OCI-LY7 (cell line): ENCODE measurements at regions not wholly inside any gene's neighbourhood (a gene's known extent, or its start where the extent isn't known, plus 50 kb on each side); places are given as distances from the start of the nearest gene placed in this dataset.

Experiments
- BruUV-seq: library from RNA; stranded (reverse); fragments of 400-500 nt; replicated peaks from 2 replicates; lab custom pipeline; 2021; lab: Mats Ljungman, UMichigan
- CTCF ChIA-PET: fragments of 300-600 bp; sonication (Branson Sonifier 250); formaldehyde crosslinking; loops from one replicate; lab custom pipeline; 2022; ENCODE audit warnings: antibody characterized with exemption; ENCODE audit not compliant: unreplicated experiment; lab: Charles Lee
- POLR2A ChIA-PET: fragments of 300-600 bp; sonication (Branson Sonifier 250); formaldehyde crosslinking; loops from one replicate; lab custom pipeline; 2022; ENCODE audit warnings: antibody characterized with exemption; lab: Charles Lee
- DNase-seq: peaks from one replicate; pipeline ENCODE4 v3.0.0-alpha.2; 2015; ENCODE audit warnings: low spot score
- H2AFZ ChIP-seq: fragments of 200-600 bp; sonication (generic), shearing (Covaris generic); 2 replicates; pipeline ENCODE4 v1.6.1; 2014; ENCODE audit warnings: mild to moderate bottlenecking, antibody characterized with exemption, low read length, moderate library complexity
- H3K27ac ChIP-seq: fragments of 200-600 bp; sonication (generic); 2 replicates; pipeline ENCODE4 v1.5.1; 2014; ENCODE audit warnings: mixed run types, low read depth, mild to moderate bottlenecking, moderate library complexity, low read length, inconsistent platforms; ENCODE audit not compliant: poor library complexity, severe bottlenecking
- H3K36me3 ChIP-seq: fragments of 200-600 bp; sonication (generic); 2 replicates; pipeline ENCODE4 v1.6.1; 2014; ENCODE audit warnings: mild to moderate bottlenecking, antibody characterized with exemption, low read length, moderate library complexity, mixed read lengths; ENCODE audit not compliant: insufficient read depth
- H3K4me1 ChIP-seq: fragments of 200-600 bp; sonication (generic); 2 replicates; pipeline ENCODE4 v1.5.1; 2014; ENCODE audit warnings: mild to moderate bottlenecking, low read length; ENCODE audit not compliant: insufficient read depth, poor library complexity, severe bottlenecking
- H3K4me2 ChIP-seq: fragments of 200-600 bp; sonication (generic); 2 replicates; pipeline ENCODE4 v1.6.1; 2014; ENCODE audit warnings: mild to moderate bottlenecking, low read length
- H3K4me3 ChIP-seq: fragments of 200-600 bp; sonication (generic); 2 replicates; pipeline ENCODE4 v1.5.1; 2014; ENCODE audit warnings: mild to moderate bottlenecking, low read depth, low read length; ENCODE audit not compliant: poor library complexity, severe bottlenecking
- H3K79me2 ChIP-seq: fragments of 200-600 bp; sonication (generic); 2 replicates; pipeline ENCODE4 v1.6.1; 2016; ENCODE audit warnings: low read depth, mild to moderate bottlenecking, low read length, moderate library complexity, mixed read lengths; ENCODE audit not compliant: insufficient read depth
- H3K9me2 ChIP-seq: fragments of 200-600 bp; sonication (generic); 2 replicates; pipeline ENCODE4 v1.6.1; 2016; ENCODE audit warnings: mild to moderate bottlenecking, low read length, mixed read lengths; ENCODE audit not compliant: insufficient read depth
- H3K9me3 ChIP-seq: fragments of 200-600 bp; sonication (generic); 2 replicates; pipeline ENCODE4 v1.6.1; 2014; ENCODE audit warnings: mild to moderate bottlenecking, mixed run types, low read length, mixed read lengths
- H4K20me1 ChIP-seq: fragments of 200-600 bp; sonication (generic); 2 replicates; pipeline ENCODE4 v1.6.1; 2014; ENCODE audit warnings: mild to moderate bottlenecking, antibody characterized with exemption, low read length, moderate library complexity, mixed read lengths; ENCODE audit not compliant: insufficient read depth
- EZH2phosphoT487 ChIP-seq: fragments of 200-600 bp; sonication (generic); IDR thresholded peaks from 2 replicates; pipeline ENCODE4 v1.6.1; 2018; ENCODE audit warnings: low read depth, borderline replicate concordance, mild to moderate bottlenecking, mixed run types, antibody characterized with exemption, low read length, moderate library complexity, mixed read lengths
- intact Hi-C: fragments of 100-400 bp; cut with micrococcal nuclease; formaldehyde crosslinking; loops from one replicate; pipeline ENCODE4 v1.10.0; 2022; ENCODE audit not compliant: unreplicated experiment
- TF ChIP-seq, protein P1 (sequence below): fragments of 200-600 bp; sonication (generic); conservative IDR thresholded peaks from 2 replicates; pipeline ENCODE4 v1.5.1; 2014; ENCODE audit warnings: mild to moderate bottlenecking, antibody characterized with exemption, low read length, moderate library complexity, mixed read lengths

DNA sequence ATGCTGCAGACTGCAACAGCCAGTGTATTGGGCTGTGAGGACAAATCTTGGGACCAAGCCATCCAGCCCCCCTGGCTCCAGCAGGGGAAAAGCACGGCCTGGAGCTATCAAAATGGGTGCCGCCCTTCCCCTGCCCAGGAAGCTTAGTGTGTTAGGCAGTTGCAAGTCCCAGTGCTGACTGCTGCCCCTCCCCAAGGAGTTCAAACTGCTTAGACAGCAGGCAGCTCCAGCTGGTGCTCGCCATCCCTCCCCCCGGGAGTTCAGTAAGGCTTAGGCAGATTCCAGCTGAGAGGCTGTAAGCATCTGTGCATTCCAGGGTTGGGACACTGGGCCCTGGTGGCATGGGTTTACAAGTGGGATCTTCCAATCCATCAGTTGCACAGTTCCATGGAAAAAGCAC lies 579.6 kb upstream of the NR5A2 start:
- Histone ChIP-seq H2AFZ (no peak overlapping the region), H4K20me1 (no peaks in the 10 kb centered on the region), H3K79me2 (no peaks in the 10 kb centered on the region), H3K9me2 (no peaks in the 10 kb centered on the region), H3K27ac (no peak overlapping the region), H3K4me1 (no peaks in the 10 kb centered on the region), H3K9me3 (no peaks in the 10 kb centered on the region), H3K4me3 (no peak overlapping the region), H3K36me3 (no peaks in the 10 kb centered on the region), H3K4me2 (no peak overlapping the region)
- intact Hi-C loops = no loop called here
- CTCF ChIA-PET = no interaction called here
- TF ChIP-seq, protein P1, sequence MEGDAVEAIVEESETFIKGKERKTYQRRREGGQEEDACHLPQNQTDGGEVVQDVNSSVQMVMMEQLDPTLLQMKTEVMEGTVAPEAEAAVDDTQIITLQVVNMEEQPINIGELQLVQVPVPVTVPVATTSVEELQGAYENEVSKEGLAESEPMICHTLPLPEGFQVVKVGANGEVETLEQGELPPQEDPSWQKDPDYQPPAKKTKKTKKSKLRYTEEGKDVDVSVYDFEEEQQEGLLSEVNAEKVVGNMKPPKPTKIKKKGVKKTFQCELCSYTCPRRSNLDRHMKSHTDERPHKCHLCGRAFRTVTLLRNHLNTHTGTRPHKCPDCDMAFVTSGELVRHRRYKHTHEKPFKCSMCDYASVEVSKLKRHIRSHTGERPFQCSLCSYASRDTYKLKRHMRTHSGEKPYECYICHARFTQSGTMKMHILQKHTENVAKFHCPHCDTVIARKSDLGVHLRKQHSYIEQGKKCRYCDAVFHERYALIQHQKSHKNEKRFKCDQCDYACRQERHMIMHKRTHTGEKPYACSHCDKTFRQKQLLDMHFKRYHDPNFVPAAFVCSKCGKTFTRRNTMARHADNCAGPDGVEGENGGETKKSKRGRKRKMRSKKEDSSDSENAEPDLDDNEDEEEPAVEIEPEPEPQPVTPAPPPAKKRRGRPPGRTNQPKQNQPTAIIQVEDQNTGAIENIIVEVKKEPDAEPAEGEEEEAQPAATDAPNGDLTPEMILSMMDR = no peak
- TF ChIP-seq EZH2phosphoT487 = no peak
- POLR2A ChIA-PET = interaction anchor here (0.5 kb wide), 1 partner anchor 502 kb away, joined by 6 read pairs; no protein-coding TSS in a partner anchor
- no peak for DNase-seq
- no TSS peak for BruUV-seq

DNA sequence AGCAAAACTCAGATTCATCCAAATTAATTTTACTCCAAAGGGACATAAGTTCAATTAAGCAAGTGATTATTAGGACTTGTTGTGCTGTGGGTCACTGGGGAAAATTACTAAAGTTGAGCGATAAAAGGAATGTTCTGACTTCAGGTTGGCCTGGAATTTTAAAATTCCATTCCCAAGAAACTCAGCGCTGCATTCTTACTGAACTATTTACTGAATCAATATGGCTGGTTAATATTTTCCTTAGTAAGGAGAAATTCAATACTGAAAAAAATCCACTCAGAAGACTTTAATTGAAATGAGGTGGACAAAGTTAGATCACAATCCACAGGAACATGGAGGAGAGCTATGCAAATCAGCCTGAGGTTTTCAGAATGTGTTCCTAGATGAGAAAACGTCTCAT lies 578.9 kb upstream of the NR5A2 start:
- Histone ChIP-seq H3K36me3 (no peaks in the 10 kb centered on the region), H3K79me2 (no peaks in the 10 kb centered on the region), H3K4me1 (no peaks in the 10 kb centered on the region), H3K4me2 (no peak overlapping the region), H3K9me3 (no peaks in the 10 kb centered on the region), H3K27ac (no peak overlapping the region), H4K20me1 (no peaks in the 10 kb centered on the region), H3K4me3 (no peak overlapping the region), H2AFZ (no peak overlapping the region), H3K9me2 (no peaks in the 10 kb centered on the region)
- no peak for DNase-seq
- TF ChIP-seq, protein P1 = no peak
- intact Hi-C loops = no loop called here
- CTCF ChIA-PET = no interaction called here
- BruUV-seq = no TSS peak
- POLR2A ChIA-PET = no interaction called here

DNA sequence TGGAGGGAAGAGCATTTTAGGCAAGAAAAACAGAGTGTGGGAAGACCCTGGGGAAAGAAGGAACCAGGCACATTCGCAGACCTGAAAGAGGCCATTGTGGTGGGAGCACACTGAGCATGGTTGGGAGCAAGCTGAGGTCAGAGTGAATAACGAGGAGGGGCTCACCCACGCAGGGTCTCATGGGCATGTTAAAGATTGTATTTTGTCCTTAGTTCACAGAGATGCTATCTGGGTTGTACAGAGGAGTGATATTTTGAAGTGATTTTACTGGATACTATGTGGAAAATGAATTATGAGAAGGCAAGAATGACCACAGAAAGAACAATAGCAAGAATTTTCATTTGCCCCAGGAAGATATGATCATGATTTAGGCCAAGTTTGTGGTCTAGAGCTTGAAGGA lies 578.3 kb upstream of the NR5A2 start:
- Histone ChIP-seq H3K79me2 (no peaks in the 10 kb centered on the region), H3K27ac (no peak overlapping the region), H3K4me2 (no peak overlapping the region), H3K36me3 (no peaks in the 10 kb centered on the region), H2AFZ (no peak overlapping the region), H4K20me1 (no peaks in the 10 kb centered on the region), H3K9me2 (no peaks in the 10 kb centered on the region), H3K4me3 (no peak overlapping the region), H3K4me1 (no peaks in the 10 kb centered on the region), H3K9me3 (no peaks in the 10 kb centered on the region)
- intact Hi-C loops = no loop called here
- TF ChIP-seq, protein P1 = no peak
- no peak for TF ChIP-seq EZH2phosphoT487
- ChIA-PET POLR2A (interaction anchor here (0.6 kb wide), 1 partner anchor 168 kb away, joined by 4 read pairs; no protein-coding TSS in a partner anchor), CTCF (no interaction called here)
- no peak for DNase-seq
- no TSS peak for BruUV-seq
